Loucy (cell line): ENCODE measurements at regions not wholly inside any gene's neighbourhood (a gene's known extent, or its start where the extent isn't known, plus 50 kb on each side); places are given as distances from the start of the nearest gene placed in this dataset.

Experiments
- H2AFZ ChIP-seq: fragments of 200-600 bp; sonication (generic); 2 replicates; pipeline ENCODE4 v1.6.0; 2016; ENCODE audit warnings: antibody characterized with exemption, mild to moderate bottlenecking, low read length, moderate library complexity
- H3F3A ChIP-seq: fragments of 200-600 bp; 2 replicates; pipeline ENCODE4 v1.6.0; 2016; ENCODE audit warnings: antibody characterized with exemption, low read depth, mild to moderate bottlenecking
- H3K27me3 ChIP-seq: fragments of 200-600 bp; sonication (generic); 2 replicates; pipeline ENCODE4 v1.6.1; 2014; ENCODE audit warnings: low read length, mild to moderate bottlenecking; ENCODE audit not compliant: insufficient read depth, poor library complexity, severe bottlenecking
- H3K36me3 ChIP-seq: fragments of 200-600 bp; sonication (generic); 2 replicates; pipeline ENCODE4 v1.6.1; 2016; ENCODE audit warnings: low read length; ENCODE audit not compliant: insufficient read depth
- H3K4me1 ChIP-seq: fragments of 200-600 bp; sonication (generic); 2 replicates; pipeline ENCODE4 v1.5.1; 2014; ENCODE audit warnings: low read length, mild to moderate bottlenecking; ENCODE audit not compliant: insufficient read depth, poor library complexity, severe bottlenecking
- H3K4me2 ChIP-seq: fragments of 200-600 bp; sonication (generic); 2 replicates; pipeline ENCODE4 v1.6.0; 2014; ENCODE audit warnings: antibody characterized with exemption, low read length, low read depth, mild to moderate bottlenecking; ENCODE audit not compliant: poor library complexity, severe bottlenecking
- H3K4me3 ChIP-seq: fragments of 200-600 bp; sonication (generic); 2 replicates; pipeline ENCODE4 v1.5.1; 2014; ENCODE audit warnings: low read length, mild to moderate bottlenecking, mixed read lengths; ENCODE audit not compliant: poor library complexity, severe bottlenecking
- H3K79me2 ChIP-seq: fragments of 200-600 bp; sonication (generic); 2 replicates; pipeline ENCODE4 v1.6.1; 2014; ENCODE audit warnings: low read length; ENCODE audit not compliant: insufficient read depth
- H3K9ac ChIP-seq: fragments of 200-600 bp; sonication (generic); 2 replicates; pipeline ENCODE4 v1.6.0; 2014; ENCODE audit warnings: mild to moderate bottlenecking, low read depth, low read length, moderate library complexity; ENCODE audit not compliant: poor library complexity, severe bottlenecking
- H3K9me2 ChIP-seq: fragments of 200-600 bp; sonication (generic); replicated peaks from 2 replicates; pipeline ENCODE4 v1.6.1; 2016; ENCODE audit warnings: low read depth, low read length, mixed read lengths
- H3K9me3 ChIP-seq: fragments of 200-600 bp; sonication (generic); 2 replicates; pipeline ENCODE4 v1.6.1; 2014; ENCODE audit warnings: mild to moderate bottlenecking, antibody characterized with exemption, low read length, low read depth; ENCODE audit not compliant: insufficient read depth
- H4K20me1 ChIP-seq: fragments of 200-600 bp; sonication (generic); 2 replicates; pipeline ENCODE4 v1.6.0; 2014; ENCODE audit warnings: antibody characterized with exemption, low read length, mild to moderate bottlenecking; ENCODE audit not compliant: insufficient read depth, poor library complexity, severe bottlenecking
- EZH2phosphoT487 ChIP-seq: fragments of 200-600 bp; IDR thresholded peaks from 2 replicates; pipeline ENCODE4 v1.6.1; 2018; ENCODE audit warnings: antibody characterized with exemption, mild to moderate bottlenecking, moderate library complexity, borderline replicate concordance
- TF ChIP-seq, protein P1 (sequence below): fragments of 200-600 bp; sonication (generic); conservative IDR thresholded peaks from 2 replicates; pipeline ENCODE4 v1.5.1; 2014; ENCODE audit warnings: mild to moderate bottlenecking, antibody characterized with exemption, low read length

DNA sequence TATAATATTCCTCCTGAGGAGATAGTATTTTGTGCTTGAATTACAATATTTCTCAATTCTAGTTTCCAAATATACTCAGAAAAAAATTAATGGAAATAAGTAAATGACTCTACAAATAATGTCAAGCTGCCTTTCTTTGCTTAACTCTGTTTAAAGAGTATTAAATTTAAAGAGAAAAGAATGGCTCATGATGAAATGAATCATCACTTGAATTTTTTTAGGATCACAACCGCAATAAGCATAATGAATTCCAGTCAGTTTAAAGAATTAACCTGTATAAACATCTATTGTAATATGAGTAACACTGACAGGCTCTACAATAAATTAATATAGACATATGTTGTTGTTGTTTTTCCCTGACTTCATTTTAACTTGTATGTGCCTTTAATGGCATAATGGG is 266.2 kb upstream of the ADGRB3 start:
- no peak overlapping the region for H2AFZ ChIP-seq
- no peaks in the 10 kb centered on the region for H4K20me1 ChIP-seq
- H3F3A ChIP-seq: no peaks in the 10 kb centered on the region
- H3K9ac ChIP-seq: no peak overlapping the region
- H3K4me2 ChIP-seq: no peak overlapping the region
- no peaks in the 10 kb centered on the region for H3K4me1 ChIP-seq
- no peaks in the 10 kb centered on the region for H3K9me3 ChIP-seq
- TF ChIP-seq EZH2phosphoT487: no peak
- TF ChIP-seq, protein P1, sequence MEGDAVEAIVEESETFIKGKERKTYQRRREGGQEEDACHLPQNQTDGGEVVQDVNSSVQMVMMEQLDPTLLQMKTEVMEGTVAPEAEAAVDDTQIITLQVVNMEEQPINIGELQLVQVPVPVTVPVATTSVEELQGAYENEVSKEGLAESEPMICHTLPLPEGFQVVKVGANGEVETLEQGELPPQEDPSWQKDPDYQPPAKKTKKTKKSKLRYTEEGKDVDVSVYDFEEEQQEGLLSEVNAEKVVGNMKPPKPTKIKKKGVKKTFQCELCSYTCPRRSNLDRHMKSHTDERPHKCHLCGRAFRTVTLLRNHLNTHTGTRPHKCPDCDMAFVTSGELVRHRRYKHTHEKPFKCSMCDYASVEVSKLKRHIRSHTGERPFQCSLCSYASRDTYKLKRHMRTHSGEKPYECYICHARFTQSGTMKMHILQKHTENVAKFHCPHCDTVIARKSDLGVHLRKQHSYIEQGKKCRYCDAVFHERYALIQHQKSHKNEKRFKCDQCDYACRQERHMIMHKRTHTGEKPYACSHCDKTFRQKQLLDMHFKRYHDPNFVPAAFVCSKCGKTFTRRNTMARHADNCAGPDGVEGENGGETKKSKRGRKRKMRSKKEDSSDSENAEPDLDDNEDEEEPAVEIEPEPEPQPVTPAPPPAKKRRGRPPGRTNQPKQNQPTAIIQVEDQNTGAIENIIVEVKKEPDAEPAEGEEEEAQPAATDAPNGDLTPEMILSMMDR: no peak
- H3K27me3 ChIP-seq: no peaks in the 10 kb centered on the region
- no peaks in the 10 kb centered on the region for H3K9me2 ChIP-seq
- no peak overlapping the region for H3K4me3 ChIP-seq
- no peaks in the 10 kb centered on the region for H3K79me2 ChIP-seq
- no peaks in the 10 kb centered on the region for H3K36me3 ChIP-seq

- Histone ChIP-seq H3K36me3 (no peaks in the 10 kb centered on the region), H3K9me2 (no peaks in the 10 kb centered on the region)
Observed at GRCh38 chr6:68364271-68364805, 270.7 kb upstream of the ADGRB3 start.

DNA sequence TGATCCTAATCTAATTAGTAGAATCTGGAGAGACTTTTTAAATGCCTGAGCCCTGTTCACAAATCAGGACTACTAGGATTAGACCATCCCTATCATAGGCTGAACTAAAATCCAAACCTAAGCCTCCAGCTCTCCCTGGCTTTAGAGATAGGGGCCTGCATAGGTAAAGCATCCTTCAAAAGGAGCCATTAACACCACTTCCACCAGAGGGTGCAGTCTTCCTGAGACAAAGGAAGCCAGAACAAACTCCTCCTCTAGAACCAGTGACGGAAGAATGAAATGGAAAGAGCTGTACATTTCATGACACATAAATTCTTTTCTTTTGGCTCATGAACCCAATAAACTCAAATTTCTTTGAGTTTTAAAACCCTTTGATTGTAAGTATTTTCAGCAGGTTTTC is 291.2 kb upstream of the ADGRB3 start:
- Histone ChIP-seq H3K9me2 (no peaks in the 10 kb centered on the region), H3K4me3 (no peak overlapping the region), H3K27me3 (no peaks in the 10 kb centered on the region), H3K36me3 (no peaks in the 10 kb centered on the region), H3K79me2 (no peaks in the 10 kb centered on the region), H2AFZ (no peak overlapping the region), H3K4me2 (no peak overlapping the region), H3F3A (no peaks in the 10 kb centered on the region), H3K9me3 (no peaks in the 10 kb centered on the region), H3K4me1 (no peaks in the 10 kb centered on the region), H4K20me1 (no peaks in the 10 kb centered on the region), H3K9ac (no peak overlapping the region)
- TF ChIP-seq, protein P1: peak; percentile 58
- no peak for TF ChIP-seq EZH2phosphoT487

More at GRCh38 chr6:68364271-68364805, 270.7 kb upstream of the ADGRB3 start:
- TF ChIP-seq, protein P1: no peak
- TF ChIP-seq EZH2phosphoT487: no peak
- Histone ChIP-seq H3K27me3 (no peaks in the 10 kb centered on the region), H3F3A (no peaks in the 10 kb centered on the region), H4K20me1 (no peaks in the 10 kb centered on the region), H3K9ac (no peak overlapping the region), H3K4me1 (no peaks in the 10 kb centered on the region), H2AFZ (no peak overlapping the region), H3K9me3 (no peaks in the 10 kb centered on the region), H3K4me3 (no peak overlapping the region), H3K79me2 (no peaks in the 10 kb centered on the region), H3K4me2 (no peak overlapping the region)
